ENCODE measurements at regions not wholly inside any gene's neighbourhood (a gene's known extent, or its start where the extent isn't known, plus 50 kb on each side); places are given as distances from the start of the nearest gene placed in this dataset.

- H3K56ac ChIP-seq (ENCODE audit: insufficient read length, low read depth, low read length), result no peak overlapping the region
Observed at GRCh38 chr13:33531484-33531883, 245.9 kb upstream of the STARD13 start.

More at GRCh38 chr13:33531484-33531883, 245.9 kb upstream of the STARD13 start:
- DNase-seq, result no peak
- H3K4me1 ChIP-seq (ENCODE audit: insufficient read depth, low read length), result no peaks in the 10 kb centered on the region
- no peak overlapping the region for H4K5ac ChIP-seq (ENCODE audit: insufficient read length, low read depth, low read length)
- H2AFZ ChIP-seq (ENCODE audit: low read length), result no peak overlapping the region
- H3K79me2 ChIP-seq (ENCODE audit: insufficient read depth, low read length), result no peaks in the 10 kb centered on the region
- H3K9me3 ChIP-seq (ENCODE audit: control insufficient read depth, low read depth, low read length), result no peaks in the 10 kb centered on the region
- H3K27ac ChIP-seq (ENCODE audit: insufficient read length, low read depth, low read length), result no peak overlapping the region
- H3T11ph ChIP-seq (ENCODE audit: low read length), result no peak overlapping the region
- H2BK15ac ChIP-seq (ENCODE audit: low read depth, low read length), result no peak overlapping the region
- TF ChIP-seq CTCF (conservative IDR thresholded peaks at IDR 0.05), result no peak
- H2AK5ac ChIP-seq (ENCODE audit: insufficient read length, low read length), result no peak overlapping the region
- no peak overlapping the region for H4K8ac ChIP-seq (replicated peaks; ENCODE audit: insufficient read length, low read depth, low read length)
- H3K18ac ChIP-seq (ENCODE audit: insufficient read length, low read depth, low read length), result no peak overlapping the region
- H3K4me3 Mint-ChIP-seq, result no peak overlapping the region
- H4K91ac ChIP-seq (ENCODE audit: insufficient read length, low read depth, low read length), result no peak overlapping the region
- H3K4me2 ChIP-seq (ENCODE audit: insufficient read depth, insufficient read length, low read length), result no peak overlapping the region
- H3K23me2 ChIP-seq (ENCODE audit: insufficient read length, low read depth, low read length, poor library complexity, severe bottlenecking), result no peaks in the 10 kb centered on the region
- H2BK12ac ChIP-seq (ENCODE audit: insufficient read length, low read depth, low read length), result no peak overlapping the region
- no peak overlapping the region for H2BK120ac ChIP-seq (ENCODE audit: low read depth, low read length, poor library complexity, severe bottlenecking)
- H3K27ac Mint-ChIP-seq, result no peak overlapping the region
- no peaks in the 10 kb centered on the region for H4K20me1 ChIP-seq (ENCODE audit: control insufficient read depth, insufficient read depth, insufficient read length)
- H3K14ac ChIP-seq (ENCODE audit: insufficient read depth, low read length), result no peak overlapping the region
- no peaks in the 10 kb centered on the region for H3K79me1 ChIP-seq (ENCODE audit: insufficient read depth, low read depth, low read length, poor library complexity, severe bottlenecking)
- H3K36me3 Mint-ChIP-seq (ENCODE audit: insufficient read depth in 1 of 3, low read depth in 3 of 3), result peaks cover 0 to 2% (median 0%) of the 10 kb centered on the region in 3 experiments; a peak in 2 of 7 replicates
- H3K4ac ChIP-seq (ENCODE audit: low read depth, low read length), result no peak overlapping the region
- no peak overlapping the region for H3K9ac ChIP-seq (ENCODE audit: extremely low read depth, insufficient read length, low read length)
- H3K27me3 ChIP-seq (ENCODE audit: insufficient read depth, low read length), result no peaks in the 10 kb centered on the region
- H2BK5ac ChIP-seq (ENCODE audit: insufficient read length, low read length), result no peak overlapping the region
- no peak overlapping the region for H2BK20ac ChIP-seq (ENCODE audit: low read depth, low read length, poor library complexity, severe bottlenecking)
- H3K4me1 Mint-ChIP-seq, result peaks cover 0 to 3% of the 10 kb centered on the region in 2 experiments; a peak in 1 of 4 replicates
- peaks cover 0 to 3% of the 10 kb centered on the region in 2 experiments; a peak in 1 of 5 replicates for H3K9me3 Mint-ChIP-seq
- no peak overlapping the region for H3K23ac ChIP-seq (ENCODE audit: insufficient read length, low read depth, low read length)
- H3K27me3 Mint-ChIP-seq (ENCODE audit: low read depth), result no peaks in the 10 kb centered on the region
